ENCODE measurements at regions not wholly inside any gene's neighbourhood (a gene's known extent, or its start where the extent isn't known, plus 50 kb on each side); places are given as distances from the start of the nearest gene placed in this dataset.

DNA sequence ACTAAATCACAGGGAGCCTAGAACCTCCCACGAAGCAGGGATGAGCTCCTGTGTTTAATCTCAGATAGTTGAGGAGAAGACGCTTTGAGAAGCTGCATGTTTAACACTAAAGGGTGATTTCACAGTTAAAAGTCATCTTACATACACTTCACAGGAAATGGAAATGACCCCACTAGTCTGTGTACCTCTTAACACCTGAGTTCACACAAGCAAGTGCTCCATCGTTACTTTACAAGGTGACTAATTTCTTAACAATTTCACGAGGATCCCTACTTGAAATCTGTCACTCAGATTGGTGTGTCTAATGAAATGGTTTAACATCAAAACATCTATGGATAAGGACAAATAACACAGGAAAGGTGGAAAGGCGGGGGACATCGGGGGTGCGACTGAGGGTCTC, 93.8 kb upstream of the RPS6KA2 start:
- Histone ChIP-seq H3K27me3 (replicated peaks; ENCODE audit: insufficient read depth) (no peaks in the 10 kb centered on the region), H3K4me3 (no peak overlapping the region), H3K9me3 (no peaks in the 10 kb centered on the region), H3K36me3 (no peaks in the 10 kb centered on the region), H3K27ac (no peak overlapping the region), H3K4me1 (replicated peaks) (no peaks in the 10 kb centered on the region)
- intact Hi-C loops (cut with DNase I) = no loop called here
- no peak for DNase-seq (ENCODE audit: low spot score)
- TF ChIP-seq POLR2AphosphoS5 (IDR thresholded peaks at IDR 0.05) (no peak), CTCF (IDR thresholded peaks at IDR 0.05) (no peak), POLR2A (IDR thresholded peaks at IDR 0.05) (no peak)
- 72% methylated on average over 7 of the region's 7 CpGs for WGBS

DNA sequence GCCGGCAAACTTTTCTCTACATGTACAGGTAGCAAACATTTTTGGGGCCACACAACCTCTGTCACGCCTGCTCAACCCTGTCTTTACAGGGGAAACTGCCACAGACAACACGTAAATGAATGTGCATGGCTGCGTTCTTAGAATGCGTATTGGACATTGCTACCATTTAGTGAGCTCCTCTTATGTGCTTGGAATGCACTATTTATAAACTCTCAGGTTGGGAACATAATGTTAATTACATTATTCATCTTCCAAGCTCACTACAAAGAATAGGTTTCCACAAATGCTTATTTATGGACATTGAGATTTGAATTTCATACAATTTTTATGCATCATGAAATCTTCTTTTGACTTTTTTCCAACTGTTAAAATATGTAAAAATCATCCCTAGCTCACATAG, 92.0 kb upstream of the RPS6KA2 start:
- Histone ChIP-seq H3K4me1 (replicated peaks) (no peaks in the 10 kb centered on the region), H3K4me3 (no peak overlapping the region), H3K27me3 (replicated peaks; ENCODE audit: insufficient read depth) (no peaks in the 10 kb centered on the region), H3K9me3 (no peaks in the 10 kb centered on the region), H3K27ac (no peak overlapping the region), H3K36me3 (no peaks in the 10 kb centered on the region)
- 95% methylated on average over 5 of the region's 5 CpGs for WGBS
- intact Hi-C loops (cut with DNase I) = no loop called here
- TF ChIP-seq CTCF (IDR thresholded peaks at IDR 0.05) (no peak), POLR2A (IDR thresholded peaks at IDR 0.05) (no peak), POLR2AphosphoS5 (IDR thresholded peaks at IDR 0.05) (no peak)
- no peak for DNase-seq (ENCODE audit: low spot score)

GRCh38 chr6:166718516-166718915, 91.5 kb upstream of the RPS6KA2 start:
- no peak overlapping the region for H3K27ac ChIP-seq
- H3K27me3 ChIP-seq (replicated peaks; ENCODE audit: insufficient read depth) = no peaks in the 10 kb centered on the region
- DNase-seq (ENCODE audit: low spot score) = no peak
- H3K4me3 ChIP-seq = no peak overlapping the region
- H3K4me1 ChIP-seq (replicated peaks) = no peaks in the 10 kb centered on the region
- TF ChIP-seq POLR2AphosphoS5 (IDR thresholded peaks at IDR 0.05) (no peak), CTCF (IDR thresholded peaks at IDR 0.05) (no peak), POLR2A (IDR thresholded peaks at IDR 0.05) (no peak)
- H3K36me3 ChIP-seq = no peaks in the 10 kb centered on the region
- no peaks in the 10 kb centered on the region for H3K9me3 ChIP-seq
- 72% methylated on average over 8 of the region's 8 CpGs for WGBS
- intact Hi-C loops (cut with DNase I) = no loop called here

GRCh38 chr6:166716910-166717617, 90.0 kb upstream of the RPS6KA2 start:
- Histone ChIP-seq H3K36me3 (no peaks in the 10 kb centered on the region), H3K9me3 (no peaks in the 10 kb centered on the region), H3K27me3 (replicated peaks; ENCODE audit: insufficient read depth) (no peaks in the 10 kb centered on the region), H3K4me1 (replicated peaks) (no peaks in the 10 kb centered on the region), H3K27ac (no peak overlapping the region), H3K4me3 (no peak overlapping the region)
- TF ChIP-seq POLR2A (IDR thresholded peaks at IDR 0.05) = no peak
- TF ChIP-seq POLR2AphosphoS5 (IDR thresholded peaks at IDR 0.05) = no peak
- TF ChIP-seq CTCF (IDR thresholded peaks at IDR 0.05) = no peak
- intact Hi-C loops (cut with DNase I) = no loop called here
- WGBS = 87% methylated on average over 14 of the region's 14 CpGs
- no peak for DNase-seq (ENCODE audit: low spot score)

DNA sequence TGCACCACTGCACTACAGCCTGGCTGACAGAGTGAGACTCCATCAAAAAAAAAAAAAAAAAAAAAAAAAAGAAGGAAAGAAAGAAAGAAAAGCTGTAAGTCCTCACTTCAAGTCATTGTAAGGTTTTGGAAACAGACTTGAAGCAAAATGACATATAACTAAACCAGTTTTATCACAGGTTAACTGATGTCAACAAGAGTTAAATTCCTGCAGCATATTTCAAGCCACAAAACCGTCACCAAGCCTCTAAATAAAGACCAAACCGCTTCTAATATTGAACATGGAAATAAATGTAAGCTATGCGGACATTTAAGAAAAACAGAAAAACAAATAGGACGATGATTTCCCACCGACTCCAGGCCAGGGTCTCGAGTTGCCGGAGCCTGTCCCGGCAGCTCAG, 88.9 kb upstream of the RPS6KA2 start:
- intact Hi-C loops (cut with DNase I) = no loop called here
- Histone ChIP-seq H3K4me3 (no peak overlapping the region), H3K9me3 (no peaks in the 10 kb centered on the region), H3K36me3 (no peaks in the 10 kb centered on the region), H3K27me3 (replicated peaks; ENCODE audit: insufficient read depth) (no peaks in the 10 kb centered on the region), H3K27ac (no peak overlapping the region), H3K4me1 (replicated peaks) (no peaks in the 10 kb centered on the region)
- TF ChIP-seq POLR2A (IDR thresholded peaks at IDR 0.05) (no peak), CTCF (IDR thresholded peaks at IDR 0.05) (no peak), POLR2AphosphoS5 (IDR thresholded peaks at IDR 0.05) (no peak)
- no peak for DNase-seq (ENCODE audit: low spot score)
- 82% methylated on average over 8 of the region's 8 CpGs for WGBS
